AG09309 (cell line): ENCODE measurements at regions not wholly inside any gene's neighbourhood (a gene's known extent, or its start where the extent isn't known, plus 50 kb on each side); places are given as distances from the start of the nearest gene placed in this dataset.

ENCODE experiments used
- DNase-seq: peaks from one replicate; pipeline ENCODE4 v3.0.0-alpha.2; 2010; ENCODE audit warnings: low read depth
- H3K4me3 ChIP-seq: 2 replicates; pipeline ENCODE4 v1.5.1; 2011; ENCODE audit warnings: mild to moderate bottlenecking, low read depth, low read length, moderate library complexity; ENCODE audit not compliant: control insufficient read depth
- CTCF ChIP-seq: IDR thresholded peaks from 2 replicates; pipeline ENCODE4 v1.5.1; 2011; ENCODE audit warnings: mild to moderate bottlenecking, low read depth, low read length, inconsistent platforms; ENCODE audit not compliant: insufficient read depth, control insufficient read depth; ENCODE audit errors: missing control alignments

GRCh38 chr13:69565334-69565733, 542.3 kb upstream of the ATXN8OS start:
- TF ChIP-seq CTCF = no peak
- no peak overlapping the region for H3K4me3 ChIP-seq
- no peak for DNase-seq

DNA sequence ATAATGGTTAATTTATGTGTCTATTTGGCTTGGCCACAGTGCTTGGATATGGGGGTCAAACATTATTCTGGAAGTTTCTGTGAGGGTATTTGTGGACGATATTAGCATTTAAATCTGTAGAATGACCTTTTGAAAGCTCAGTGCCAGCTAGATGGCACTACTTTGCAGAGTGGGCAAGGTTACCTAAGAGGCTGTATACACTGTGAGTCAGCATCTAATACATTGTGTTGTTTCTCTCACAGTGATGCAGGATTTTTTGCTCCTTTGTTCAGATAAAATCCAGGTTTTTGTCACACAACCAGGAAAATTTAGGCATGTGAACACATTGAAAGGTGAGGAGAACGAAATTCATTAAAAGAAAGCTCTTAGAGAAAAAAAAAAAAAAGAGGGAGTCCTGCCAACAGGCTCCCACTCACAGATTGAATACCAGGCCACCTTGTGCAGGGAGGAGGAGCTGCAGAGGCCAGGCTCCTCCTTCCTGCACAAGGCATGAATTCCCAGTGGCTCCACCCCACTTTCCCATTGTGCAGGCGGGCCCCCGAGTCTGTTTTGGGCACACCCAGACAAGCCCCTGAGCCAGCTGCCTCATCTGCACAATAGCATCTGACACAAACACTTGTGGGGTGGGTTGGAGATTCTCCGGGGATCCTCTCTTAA, 551.0 kb upstream of the ATXN8OS start:
- H3K4me3 ChIP-seq = no peak overlapping the region
- no peak for TF ChIP-seq CTCF
- no peak for DNase-seq

DNA sequence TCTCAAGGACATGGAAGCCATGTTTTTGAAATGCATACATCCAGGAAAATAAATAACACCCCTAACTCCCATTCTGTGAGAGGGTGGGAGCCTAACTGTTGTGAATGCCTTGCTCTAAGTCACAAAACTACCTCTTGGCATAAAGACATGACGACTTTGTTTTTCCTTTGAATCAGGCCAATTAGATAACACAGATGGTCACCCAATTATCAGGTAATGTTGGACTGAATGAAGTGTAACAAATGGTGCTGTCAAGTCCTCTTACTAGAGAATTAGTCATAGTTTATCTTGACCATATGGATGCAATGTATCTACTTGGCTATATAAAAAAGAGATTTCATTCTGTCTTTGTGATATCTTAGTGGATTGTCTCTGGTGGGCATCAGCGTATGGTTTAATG, 553.6 kb upstream of the ATXN8OS start:
- no peak for DNase-seq
- no peak for TF ChIP-seq CTCF
- H3K4me3 ChIP-seq = no peak overlapping the region

- H3K4me3 ChIP-seq = no peak overlapping the region
- no peak for TF ChIP-seq CTCF
- no peak for DNase-seq
Observed at GRCh38 chr13:69551193-69551592, 556.4 kb upstream of the ATXN8OS start.

GRCh38 chr13:69547780-69548179, 559.8 kb upstream of the ATXN8OS start:
- no peak for TF ChIP-seq CTCF
- no peak overlapping the region for H3K4me3 ChIP-seq
- no peak for DNase-seq

DNA sequence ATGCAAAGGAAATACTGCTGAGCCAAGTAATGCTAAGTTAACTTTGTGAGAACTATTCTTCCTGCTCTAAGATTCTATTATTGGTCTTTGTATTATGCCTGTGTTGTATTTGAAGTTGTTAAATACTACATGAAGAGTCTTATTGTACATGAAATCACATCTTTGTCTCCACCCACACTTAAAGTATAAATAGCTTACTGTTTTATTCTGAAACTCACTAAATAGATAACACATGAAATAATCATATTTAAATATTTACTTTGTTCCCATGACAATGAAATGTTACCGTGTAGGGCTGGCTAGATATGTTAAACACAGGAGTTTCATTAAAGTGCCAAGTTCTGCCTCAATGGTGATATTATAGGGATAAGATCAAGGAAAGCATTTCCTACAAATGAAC, 562.1 kb upstream of the ATXN8OS start:
- DNase-seq = no peak
- no peak overlapping the region for H3K4me3 ChIP-seq
- TF ChIP-seq CTCF = no peak

GRCh38 chr13:69524459-69525150, 583.0 kb upstream of the ATXN8OS start:
- H3K4me3 ChIP-seq = no peak overlapping the region
- no peak for TF ChIP-seq CTCF
- no peak for DNase-seq
